HepG2 (cell line): ENCODE measurements at regions not wholly inside any gene's neighbourhood (a gene's known extent, or its start where the extent isn't known, plus 50 kb on each side); places are given as distances from the start of the nearest gene placed in this dataset.

Experiments used
- ATAC-seq: fragments of 200-7000 bp; cut with Tn5 transposase; 3 replicates; pipeline ENCODE4 v1.9.1; 2020; ENCODE audit warnings: mild to moderate bottlenecking, moderate library complexity
- BruUV-seq: library from RNA; stranded (reverse); fragments of 400-500 nt; replicated peaks from 2 replicates; lab custom pipeline; 2021; lab: Mats Ljungman, UMichigan
- CTCF ChIA-PET: fragments of 300-600 bp; formaldehyde crosslinking; extraction: SDS; loops from one replicate; lab custom pipeline; 2021; ENCODE audit warnings: low total read pairs, inconsistent platforms, low intra/inter-chr PET ratio; lab: Yijun Ruan, JAX
- POLR2A ChIA-PET: fragments of 350-600 bp; sonication (Branson Sonifier 250); formaldehyde crosslinking; loops from one replicate; lab custom pipeline; 2020; ENCODE audit warnings: antibody characterized with exemption, inconsistent platforms; lab: Yijun Ruan, JAX
- DNase-seq: peaks from one replicate; pipeline ENCODE4 v3.0.0-alpha.2; 2015; ENCODE audit warnings: low spot score
- FAIRE-seq: peaks from 3 replicates; lab custom pipeline; 2011; peaks lifted over from hg19 to GRCh38; lab: Jason Lieb, UNC
- H2AFZ ChIP-seq: one replicate; pipeline ENCODE4 v1.6.1; 2011; ENCODE audit warnings: low read length, inconsistent platforms
- H3K27ac ChIP-seq: fragments of 300-600 bp; 3 replicates; pipeline ENCODE4 v1.8.0; 2011; ENCODE audit warnings: mixed run types, mild to moderate bottlenecking, mixed read lengths, low read length, inconsistent platforms; ENCODE audit not compliant: insufficient read depth; ENCODE audit errors: extremely low read length
- H3K27me3 ChIP-seq, 2 experiments: fragments of 200-600 bp in 1 of 2; 2 replicates in 1 of 2; 3 replicates in 1 of 2; pipeline versions ENCODE4 v1.6.0 to v1.8.0; 2011; ENCODE audit warnings: low read length in 2 of 2, mild to moderate bottlenecking in 2 of 2, moderate library complexity in 2 of 2, inconsistent platforms in 1 of 2; ENCODE audit not compliant: insufficient read depth in 2 of 2, control insufficient read depth in 1 of 2
- H3K36me3 ChIP-seq, 2 experiments: fragments of 200-600 bp in 1 of 2; replicated peaks in 1 of 2; 2 replicates in 1 of 2; 3 replicates in 1 of 2; pipeline versions ENCODE4 v1.5.1 to v1.8.0; 2011; ENCODE audit warnings: low read length in 2 of 2, inconsistent platforms in 1 of 2; ENCODE audit not compliant: insufficient read depth in 2 of 2, control insufficient read depth in 1 of 2
- H3K4me1 ChIP-seq: 2 replicates; pipeline ENCODE4 v1.5.1; 2012; ENCODE audit warnings: low read length, inconsistent platforms; ENCODE audit not compliant: insufficient read depth
- H3K4me2 ChIP-seq: 2 replicates; pipeline ENCODE4 v1.6.0; 2011; ENCODE audit warnings: low read depth, low read length, inconsistent platforms
- H3K4me3 ChIP-seq, 3 experiments: fragments of 200-600 bp in 1 of 3; sonication (generic), shearing (Covaris generic) in 1 of 3; replicated peaks in 1 of 3; 2 replicates each; pipeline ENCODE4 v1.5.1; 2011 to 2016; ENCODE audit warnings: low read length in 3 of 3, inconsistent platforms in 2 of 3, low read depth in 2 of 3, mild to moderate bottlenecking in 2 of 3, control low read depth in 1 of 3, mixed read lengths in 1 of 3; ENCODE audit not compliant: insufficient read depth in 1 of 3
- H3K79me2 ChIP-seq: one replicate; pipeline ENCODE4 v1.6.1; 2011; ENCODE audit warnings: low read length, inconsistent platforms; ENCODE audit not compliant: insufficient read depth
- H3K9ac ChIP-seq: 2 replicates; pipeline ENCODE4 v1.6.0; 2011; ENCODE audit warnings: mild to moderate bottlenecking, low read depth, low read length, inconsistent platforms; ENCODE audit not compliant: insufficient read depth
- H3K9me3 ChIP-seq: 2 replicates; pipeline ENCODE4 v1.5.1; 2012; ENCODE audit warnings: mild to moderate bottlenecking, low read length
- H4K20me1 ChIP-seq: 2 replicates; pipeline ENCODE4 v1.6.0; 2011; ENCODE audit warnings: inconsistent platforms, mild to moderate bottlenecking, low read length, moderate library complexity; ENCODE audit not compliant: insufficient read depth
- ARNTL ChIP-seq: sonication (generic); formaldehyde crosslinking; IDR thresholded peaks from 2 replicates; pipeline ENCODE4 v1.4.0; 2020; ENCODE audit warnings: mild to moderate bottlenecking, missing genetic modification reagents
- ATRX ChIP-seq: sonication (generic); formaldehyde crosslinking; IDR thresholded peaks from 2 replicates; pipeline ENCODE4 v1.4.0; 2020; ENCODE audit warnings: missing genetic modification reagents, borderline replicate concordance
- DR1 ChIP-seq: sonication (generic); formaldehyde crosslinking; IDR thresholded peaks from 2 replicates; pipeline ENCODE4 v1.8.0; 2021; ENCODE audit warnings: mild to moderate bottlenecking, missing genetic modification reagents, inconsistent platforms
- ERF ChIP-seq: IDR thresholded peaks from 2 replicates; pipeline ENCODE4 v1.6.1; 2018; ENCODE audit warnings: missing biosample characterization, missing genetic modification reagents
- KDM2A ChIP-seq: sonication (generic); formaldehyde crosslinking; IDR thresholded peaks from 2 replicates; pipeline ENCODE4 v1.4.0; 2020; ENCODE audit warnings: low read depth, missing genetic modification reagents, borderline replicate concordance
- MXI1 ChIP-seq: IDR thresholded peaks from 3 replicates; pipeline ENCODE4 v1.6.1; 2012; ENCODE audit warnings: low read depth, low read length, inconsistent platforms, borderline replicate concordance
- TBL1XR1 ChIP-seq: fragments of 150-350 bp; IDR thresholded peaks from 2 replicates; pipeline ENCODE4 v1.6.1; 2014; ENCODE audit warnings: borderline replicate concordance, low read length; ENCODE audit not compliant: partially characterized antibody
- ZBTB8A ChIP-seq: sonication (generic); formaldehyde crosslinking; IDR thresholded peaks from 2 replicates; pipeline ENCODE4 v1.4.0; 2020; ENCODE audit warnings: mild to moderate bottlenecking, low read depth, missing genetic modification reagents, borderline replicate concordance
- ZNF121 ChIP-seq: sonication (generic); formaldehyde crosslinking; IDR thresholded peaks from 2 replicates; pipeline ENCODE4 v1.5.0; 2020; ENCODE audit warnings: mild to moderate bottlenecking, missing genetic modification reagents
- ZNF331 ChIP-seq: sonication (generic); formaldehyde crosslinking; IDR thresholded peaks from 2 replicates; pipeline ENCODE4 v1.4.0; 2020; ENCODE audit warnings: missing genetic modification reagents
- ZNF546 ChIP-seq: sonication (generic); formaldehyde crosslinking; conservative IDR thresholded peaks from 2 replicates; pipeline ENCODE4 v1.8.1; 2023; ENCODE audit warnings: mild to moderate bottlenecking, missing genetic modification reagents
- ZNF816 ChIP-seq: sonication (generic); formaldehyde crosslinking; IDR thresholded peaks from 2 replicates; pipeline ENCODE4 v1.8.0; 2022; ENCODE audit warnings: missing genetic modification reagents, mild to moderate bottlenecking, borderline replicate concordance
- ZSCAN31 ChIP-seq: sonication (generic); formaldehyde crosslinking; IDR thresholded peaks from 2 replicates; pipeline ENCODE4 v1.5.0; 2020; ENCODE audit warnings: low read depth, mild to moderate bottlenecking, missing genetic modification reagents
- WGBS: methylation state at CpG from one replicate; pipeline ENCODE4 v1.1.6; 2017; ENCODE audit warnings: low lambda C conversion rate; 5-methylcytosine and 5-hydroxymethylcytosine counted together
- in situ Hi-C: cut with HindIII; loops from 2 replicates; pipeline ENCODE4 v1.10.0; 2017; ENCODE audit warnings: low pct_unique_long_range_greater_than_20kb; ENCODE audit not compliant: extremely low pct_ligation_motif_present
- intact Hi-C: fragments of 100-400 bp; cut with micrococcal nuclease; formaldehyde crosslinking; loops from one replicate; pipeline ENCODE4 v1.10.0; 2022; ENCODE audit not compliant: unreplicated experiment
- TF ChIP-seq, protein P1 (sequence below), 2 experiments: sonication (generic) in 1 of 2; formaldehyde crosslinking in 1 of 2; IDR thresholded peaks; 2 replicates each; pipeline versions ENCODE4 v1.4.0 to v1.6.1; 2018 to 2020; ENCODE audit warnings: missing genetic modification reagents in 2 of 2, borderline replicate concordance in 1 of 2, low read depth in 1 of 2, mild to moderate bottlenecking in 1 of 2, missing biosample characterization in 1 of 2
- TF ChIP-seq, protein P2 (sequence below): sonication (generic); formaldehyde crosslinking; IDR thresholded peaks from 2 replicates; pipeline ENCODE4 v1.4.0; 2020; ENCODE audit warnings: missing genetic modification reagents

DNA sequence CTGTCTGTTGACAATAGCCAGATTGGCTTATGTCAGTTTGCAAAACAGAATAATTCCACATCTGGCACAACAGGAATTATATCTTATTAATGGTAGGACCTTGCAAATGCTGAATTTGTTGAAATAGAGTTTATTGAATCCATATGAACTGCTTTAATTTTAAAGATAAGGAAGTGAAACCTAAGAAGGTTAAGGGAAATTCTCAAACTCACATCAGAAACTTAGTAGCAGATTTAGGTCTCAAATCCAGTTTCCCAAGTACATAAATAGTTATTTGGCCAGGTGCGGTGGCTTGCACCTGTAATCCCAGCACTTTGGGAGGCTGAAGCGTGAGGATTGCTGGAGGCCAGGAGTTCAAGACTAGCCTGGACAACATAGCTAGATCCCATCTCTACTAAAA lies 117.1 kb downstream of the HNRNPD start:
- FAIRE-seq (no peak), DNase-seq (no peak), ATAC-seq (no peak)
- no TSS peak for BruUV-seq
- Histone ChIP-seq H3K79me2 (no peaks in the 10 kb centered on the region), H4K20me1 (no peaks in the 10 kb centered on the region), H3K27ac (no peak overlapping the region), H3K4me1 (no peaks in the 10 kb centered on the region), H3K9me3 (no peaks in the 10 kb centered on the region), H3K4me3 (no peak overlapping the region), H2AFZ (no peak overlapping the region), H3K36me3 (no peaks in the 10 kb centered on the region), H3K4me2 (no peak overlapping the region), H3K9ac (no peak overlapping the region), H3K27me3 (no peaks in the 10 kb centered on the region; a peak in 1 of 5 replicates)
- 38% methylated on average over 2 of the region's 2 CpGs for WGBS
- ChIA-PET CTCF (no interaction called here), POLR2A (no interaction called here)
- in situ Hi-C loops: no loop called here
- TF ChIP-seq, protein P1, sequence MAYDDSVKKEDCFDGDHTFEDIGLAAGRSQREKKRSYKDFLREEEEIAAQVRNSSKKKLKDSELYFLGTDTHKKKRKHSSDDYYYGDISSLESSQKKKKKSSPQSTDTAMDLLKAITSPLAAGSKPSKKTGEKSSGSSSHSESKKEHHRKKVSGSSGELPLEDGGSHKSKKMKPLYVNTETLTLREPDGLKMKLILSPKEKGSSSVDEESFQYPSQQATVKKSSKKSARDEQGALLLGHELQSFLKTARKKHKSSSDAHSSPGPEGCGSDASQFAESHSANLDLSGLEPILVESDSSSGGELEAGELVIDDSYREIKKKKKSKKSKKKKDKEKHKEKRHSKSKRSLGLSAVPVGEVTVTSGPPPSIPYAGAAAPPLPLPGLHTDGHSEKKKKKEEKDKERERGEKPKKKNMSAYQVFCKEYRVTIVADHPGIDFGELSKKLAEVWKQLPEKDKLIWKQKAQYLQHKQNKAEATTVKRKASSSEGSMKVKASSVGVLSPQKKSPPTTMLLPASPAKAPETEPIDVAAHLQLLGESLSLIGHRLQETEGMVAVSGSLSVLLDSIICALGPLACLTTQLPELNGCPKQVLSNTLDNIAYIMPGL (CRISPR knock-in tag; IDR thresholded peaks at IDR 0.05; ENCODE audit: borderline replicate concordance in 1 of 2, low read depth in 1 of 2): no peak
- TF ChIP-seq ZNF816 (CRISPR knock-in tag): no peak
- no peak for TF ChIP-seq ARNTL
- no peak for TF ChIP-seq ZNF546 (CRISPR knock-in tag)
- TF ChIP-seq ZBTB8A (CRISPR knock-in tag): no peak
- no peak for TF ChIP-seq ZNF121 (CRISPR knock-in tag)
- TF ChIP-seq DR1: no peak
- TF ChIP-seq ZNF331: no peak
- TF ChIP-seq ERF (CRISPR knock-in tag): no peak
- TF ChIP-seq MXI1: no peak
- no peak for TF ChIP-seq KDM2A (CRISPR knock-in tag)
- TF ChIP-seq, protein P2, sequence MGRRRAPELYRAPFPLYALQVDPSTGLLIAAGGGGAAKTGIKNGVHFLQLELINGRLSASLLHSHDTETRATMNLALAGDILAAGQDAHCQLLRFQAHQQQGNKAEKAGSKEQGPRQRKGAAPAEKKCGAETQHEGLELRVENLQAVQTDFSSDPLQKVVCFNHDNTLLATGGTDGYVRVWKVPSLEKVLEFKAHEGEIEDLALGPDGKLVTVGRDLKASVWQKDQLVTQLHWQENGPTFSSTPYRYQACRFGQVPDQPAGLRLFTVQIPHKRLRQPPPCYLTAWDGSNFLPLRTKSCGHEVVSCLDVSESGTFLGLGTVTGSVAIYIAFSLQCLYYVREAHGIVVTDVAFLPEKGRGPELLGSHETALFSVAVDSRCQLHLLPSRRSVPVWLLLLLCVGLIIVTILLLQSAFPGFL (CRISPR knock-in tag): no peak
- no peak for TF ChIP-seq ATRX (CRISPR knock-in tag)
- TF ChIP-seq ZSCAN31 (CRISPR knock-in tag): no peak
- TF ChIP-seq TBL1XR1: no peak
- intact Hi-C loops: no loop called here
